ENCODE measurements at regions not wholly inside any gene's neighbourhood (a gene's known extent, or its start where the extent isn't known, plus 50 kb on each side); places are given as distances from the start of the nearest gene placed in this dataset.

DNA sequence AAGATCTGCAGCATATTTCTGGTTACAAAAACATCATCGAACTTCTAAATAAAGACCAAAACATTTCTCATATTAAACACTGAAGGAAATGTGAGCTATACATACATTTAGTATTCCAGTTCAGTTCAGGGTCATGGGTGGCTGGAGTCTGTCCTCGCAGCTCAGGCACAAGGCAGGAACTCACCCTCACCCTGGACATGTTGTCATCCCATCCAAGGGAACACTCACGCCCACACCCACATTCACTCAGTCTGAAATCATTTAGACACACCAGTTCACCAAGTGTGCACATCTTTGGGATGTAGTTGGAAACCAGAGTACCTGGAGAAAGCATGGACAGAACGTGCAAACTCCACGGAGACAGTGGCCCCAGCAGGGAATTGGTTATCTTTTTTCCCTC lies 481.0 kb downstream of the RASEF start (continued):
- TF ChIP-seq RBFOX2 (IDR thresholded peaks at IDR 0.05; ENCODE audit: low read depth, low read length), result no peak
- TF ChIP-seq, protein P1, sequence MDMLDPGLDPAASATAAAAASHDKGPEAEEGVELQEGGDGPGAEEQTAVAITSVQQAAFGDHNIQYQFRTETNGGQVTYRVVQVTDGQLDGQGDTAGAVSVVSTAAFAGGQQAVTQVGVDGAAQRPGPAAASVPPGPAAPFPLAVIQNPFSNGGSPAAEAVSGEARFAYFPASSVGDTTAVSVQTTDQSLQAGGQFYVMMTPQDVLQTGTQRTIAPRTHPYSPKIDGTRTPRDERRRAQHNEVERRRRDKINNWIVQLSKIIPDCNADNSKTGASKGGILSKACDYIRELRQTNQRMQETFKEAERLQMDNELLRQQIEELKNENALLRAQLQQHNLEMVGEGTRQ (CRISPR knock-in tag; IDR thresholded peaks at IDR 0.05), result no peak
- no peak for TF ChIP-seq ZNF699 (CRISPR knock-in tag; IDR thresholded peaks at IDR 0.05; ENCODE audit: insufficient replicate concordance)
- TF ChIP-seq ZNF24 (IDR thresholded peaks at IDR 0.05), result no peak
- no peak for TF ChIP-seq PHB2 (IDR thresholded peaks at IDR 0.05; ENCODE audit: low read depth)
- TF ChIP-seq ZKSCAN1 (IDR thresholded peaks at IDR 0.05; ENCODE audit: low read depth, low read length), result no peak
- no peak for TF ChIP-seq ILF3 (IDR thresholded peaks at IDR 0.05; ENCODE audit: borderline replicate concordance)

DNA sequence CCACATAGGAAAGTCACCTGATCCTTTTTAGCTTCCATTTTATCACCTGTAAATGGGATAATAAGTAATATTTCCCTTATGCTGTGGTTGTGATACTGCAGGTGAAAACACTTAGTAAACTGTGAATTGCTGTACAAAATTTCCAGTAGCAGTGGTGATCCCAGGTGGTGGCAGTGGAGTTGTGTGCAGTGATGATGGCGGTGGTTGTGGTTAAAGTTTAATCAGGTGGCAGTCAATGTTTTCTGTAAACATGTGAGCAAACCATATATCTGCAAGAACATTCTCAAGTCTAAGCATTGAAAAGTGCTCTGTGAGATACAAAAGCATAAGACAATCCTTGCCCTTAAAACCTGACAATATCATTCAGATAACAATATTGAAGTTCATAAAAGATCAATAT lies 480.2 kb downstream of the RASEF start:
- Histone ChIP-seq H4K20me1 (replicated peaks; ENCODE audit: control insufficient read depth, insufficient read depth, low read length) (no peaks in the 10 kb centered on the region), H3K9me1 (ENCODE audit: control insufficient read depth, insufficient read depth, low read length) (no peaks in the 10 kb centered on the region), H3K9me3 (replicated peaks; ENCODE audit: control insufficient read depth, insufficient read depth, low read depth, low read length) (no peaks in the 10 kb centered on the region), H3K79me2 (ENCODE audit: control insufficient read depth, insufficient read depth, low read length) (no peaks in the 10 kb centered on the region), H2AFZ (ENCODE audit: low read depth, low read length) (no peak overlapping the region), H3K4me3 (no peak overlapping the region), H3K27me3 (ENCODE audit: control insufficient read depth in 2 of 2, insufficient read depth in 2 of 2, low read length in 2 of 2) (no peaks in the 10 kb centered on the region), H3K4me1 (replicated peaks in 1 of 2; ENCODE audit: control insufficient read depth in 2 of 2, insufficient read depth in 2 of 2, low read length in 2 of 2) (no peaks in the 10 kb centered on the region), H3K4me2 (ENCODE audit: insufficient read depth, low read length) (no peak overlapping the region), H3K36me3 (ENCODE audit: control insufficient read depth, insufficient read depth, low read length) (no peaks in the 10 kb centered on the region), H3K27ac (ENCODE audit: extremely low read depth, low read depth, low read length) (no peak overlapping the region), H3K9ac (ENCODE audit: insufficient read depth in 1 of 2, low read depth in 2 of 2, low read length in 2 of 2) (no peak overlapping the region)
- ATAC-seq, result no peak
- POLR2A ChIA-PET, result no interaction called here
- CTCF ChIA-PET (ENCODE audit: low intra/inter-chr PET ratio), result no interaction called here
- WGBS (ENCODE audit: insufficient coverage, low coverage, missing lambda C conversion rate), result 0% methylated on average over 1 of the region's 1 CpG
- intact Hi-C loops (cut with micrococcal nuclease), result no loop called here
- no TSS peak for BruUV-seq (replicated peaks)
- no peak for TF ChIP-seq TCF7 (IDR thresholded peaks at IDR 0.05; ENCODE audit: borderline replicate concordance)
- TF ChIP-seq RAD21 (CRISPR knock-in tag; conservative IDR thresholded peaks at IDR 0.05 in 1 of 2, IDR thresholded peaks at IDR 0.05 in 1 of 2), result no peak
- TF ChIP-seq POLR2A (conservative IDR thresholded peaks at IDR 0.05), result no peak
- no peak for TF ChIP-seq ARNT (IDR thresholded peaks at IDR 0.05)
- no peak for TF ChIP-seq ZNF263 (CRISPR knock-in tag; IDR thresholded peaks at IDR 0.05; ENCODE audit: borderline replicate concordance)
- no peak for TF ChIP-seq MEIS2 (IDR thresholded peaks at IDR 0.05; ENCODE audit: partially characterized antibody)
- TF ChIP-seq YBX1 (IDR thresholded peaks at IDR 0.05), result no peak
- no peak for TF ChIP-seq CREM (IDR thresholded peaks at IDR 0.05; ENCODE audit: low read depth)
- TF ChIP-seq ZNF644 (tag; IDR thresholded peaks at IDR 0.05; ENCODE audit: low read depth), result no peak
- no peak for TF ChIP-seq FOSL1 (tag; conservative IDR thresholded peaks at IDR 0.05)
- TF ChIP-seq ZNF3 (CRISPR knock-in tag; IDR thresholded peaks at IDR 0.05), result no peak
- no peak for FAIRE-seq
- in situ Hi-C loops (cut with MboI), result no loop called here
- DNase-seq (ENCODE audit: extremely low read depth in 1 of 4, low spot score in 3 of 4), result no peak

Measured in K562 (cell line).